HG03095 (cell line): ENCODE measurements at regions not wholly inside any gene's neighbourhood (a gene's known extent, or its start where the extent isn't known, plus 50 kb on each side); places are given as distances from the start of the nearest gene placed in this dataset.

Experiments
- ATAC-seq: cut with Tn5 transposase; IDR thresholded peaks from one replicate; pipeline ENCODE4 v1.9.1; 2021; ENCODE audit warnings: moderate library complexity; ENCODE audit not compliant: unreplicated experiment

- no peak for ATAC-seq
Measured at GRCh38 chr6:14819840-14820420, 425.9 kb upstream of the JARID2 start.

- no peak for ATAC-seq
Measured at GRCh38 chr6:14822012-14822553, 423.8 kb upstream of the JARID2 start.

- ATAC-seq, result no peak
Measured at GRCh38 chr6:14822679-14823078, 423.2 kb upstream of the JARID2 start.

- no peak for ATAC-seq
Measured at GRCh38 chr6:14824060-14824459, 421.8 kb upstream of the JARID2 start.

- ATAC-seq, result no peak
Measured at GRCh38 chr6:14824484-14825275, 421.2 kb upstream of the JARID2 start.

- no peak for ATAC-seq
Measured at GRCh38 chr6:14826456-14826855, 419.4 kb upstream of the JARID2 start.

GRCh38 chr6:14827354-14827753, 418.5 kb upstream of the JARID2 start:
- no peak for ATAC-seq

GRCh38 chr6:14828201-14828611, 417.7 kb upstream of the JARID2 start:
- no peak for ATAC-seq

- ATAC-seq, result no peak
Measured at GRCh38 chr6:14831070-14831469, 414.8 kb upstream of the JARID2 start.

- no peak for ATAC-seq
Measured at GRCh38 chr6:14831937-14832336, 413.9 kb upstream of the JARID2 start.

- no peak for ATAC-seq
Measured at GRCh38 chr6:14832427-14832826, 413.4 kb upstream of the JARID2 start.

GRCh38 chr6:14834851-14835530, 410.9 kb upstream of the JARID2 start:
- no peak for ATAC-seq

GRCh38 chr6:14837435-14837834, 408.4 kb upstream of the JARID2 start:
- ATAC-seq, result no peak

- no peak for ATAC-seq
Measured at GRCh38 chr6:14838133-14838583, 407.7 kb upstream of the JARID2 start.

- no peak for ATAC-seq
Measured at GRCh38 chr6:14841901-14842421, 403.9 kb upstream of the JARID2 start.

- ATAC-seq, result no peak
Measured at GRCh38 chr6:14844411-14844810, 401.5 kb upstream of the JARID2 start.

- ATAC-seq, result no peak
Measured at GRCh38 chr6:14848019-14848418, 397.9 kb upstream of the JARID2 start.

- ATAC-seq, result no peak
Measured at GRCh38 chr6:14849185-14849584, 396.7 kb upstream of the JARID2 start.

- no peak for ATAC-seq
Measured at GRCh38 chr6:14851281-14851680, 394.6 kb upstream of the JARID2 start.

GRCh38 chr6:14852375-14852774, 393.5 kb upstream of the JARID2 start:
- ATAC-seq, result no peak

- ATAC-seq, result no peak
Measured at GRCh38 chr6:14856177-14856576, 389.7 kb upstream of the JARID2 start.
